IMR-90 (cell line): ENCODE measurements at regions not wholly inside any gene's neighbourhood (a gene's known extent, or its start where the extent isn't known, plus 50 kb on each side); places are given as distances from the start of the nearest gene placed in this dataset.
"Not testable (repeated sequence)": the region's sequence is repeated elsewhere in the genome, so short reads cannot be mapped to it uniquely, and the experiment has no call there.

Experiments
- ATAC-seq: fragments of 200-7000 bp; cut with Tn5 transposase; 2 replicates; pipeline ENCODE4 v1.9.1; 2020; ENCODE audit warnings: low read depth, mild to moderate bottlenecking, moderate library complexity
- BruUV-seq: library from RNA; stranded (reverse); fragments of 400-500 nt; replicated peaks from 2 replicates; lab custom pipeline; 2021; lab: Mats Ljungman, UMichigan
- CTCF ChIA-PET: fragments of 300-600 bp; formaldehyde crosslinking; extraction: SDS; loops from one replicate; lab custom pipeline; 2021; ENCODE audit warnings: antibody characterized with exemption; lab: Yijun Ruan, JAX
- POLR2A ChIA-PET: fragments of 300-600 bp; sonication (Branson Sonifier 250); formaldehyde crosslinking; loops from one replicate; lab custom pipeline; 2022; ENCODE audit warnings: antibody characterized with exemption; ENCODE audit not compliant: unreplicated experiment; lab: Charles Lee
- DNase-seq: peaks from one replicate; pipeline ENCODE4 v3.0.0; 2013
- H2AFZ ChIP-seq: replicated peaks from 2 replicates; pipeline ENCODE3; 2013; ENCODE audit warnings: low read length, mild to moderate bottlenecking; ENCODE audit not compliant: poor library complexity
- H2AK5ac ChIP-seq: 2 replicates; pipeline ENCODE4 v1.6.1; 2013; ENCODE audit warnings: low read depth, low read length, inconsistent platforms
- H2AK9ac ChIP-seq: replicated peaks from 2 replicates; pipeline ENCODE3; 2013; ENCODE audit warnings: mild to moderate bottlenecking, low read depth, low read length, moderate library complexity; ENCODE audit not compliant: poor library complexity
- H2BK120ac ChIP-seq: 2 replicates; pipeline ENCODE4 v1.6.1; 2013; ENCODE audit warnings: low read depth, low read length, inconsistent platforms
- H2BK15ac ChIP-seq: 3 replicates; pipeline ENCODE4 v1.6.1; 2013; ENCODE audit warnings: low read depth, low read length, inconsistent platforms
- H2BK20ac ChIP-seq: 2 replicates; pipeline ENCODE4 v1.6.1; 2013; ENCODE audit warnings: low read depth, mild to moderate bottlenecking, inconsistent platforms, low read length, moderate library complexity
- H2BK5ac ChIP-seq: 2 replicates; pipeline ENCODE4 v1.6.1; 2013; ENCODE audit warnings: mild to moderate bottlenecking, low read depth, low read length, inconsistent platforms; ENCODE audit not compliant: poor library complexity, severe bottlenecking
- H3K14ac ChIP-seq: replicated peaks from 2 replicates; pipeline ENCODE4 v1.6.1; 2013; ENCODE audit warnings: low read depth, low read length, inconsistent platforms
- H3K18ac ChIP-seq: 2 replicates; pipeline ENCODE4 v1.6.1; 2013; ENCODE audit warnings: low read depth, low read length, control low read depth
- H3K23ac ChIP-seq: 2 replicates; pipeline ENCODE4 v1.6.1; 2013; ENCODE audit warnings: low read depth, low read length, inconsistent platforms
- H3K27ac ChIP-seq: 2 replicates; pipeline ENCODE4 v1.5.1; 2013; ENCODE audit warnings: mild to moderate bottlenecking, control low read depth, low read length; ENCODE audit not compliant: insufficient read depth
- H3K27me3 ChIP-seq: 2 replicates; pipeline ENCODE4 v1.6.1; 2013; ENCODE audit warnings: low read length; ENCODE audit not compliant: control insufficient read depth, insufficient read depth
- H3K36me3 ChIP-seq: 2 replicates; pipeline ENCODE4 v1.6.1; 2013; ENCODE audit warnings: low read length, mixed read lengths; ENCODE audit not compliant: control insufficient read depth, insufficient read depth
- H3K4ac ChIP-seq: 2 replicates; pipeline ENCODE4 v1.6.1; 2013; ENCODE audit warnings: low read depth, low read length, inconsistent platforms
- H3K4me1 ChIP-seq: 2 replicates; pipeline ENCODE4 v1.6.1; 2013; ENCODE audit warnings: low read length, mixed read lengths; ENCODE audit not compliant: control insufficient read depth, insufficient read depth
- H3K4me2 ChIP-seq: 2 replicates; pipeline ENCODE4 v1.6.1; 2013; ENCODE audit warnings: low read depth, mild to moderate bottlenecking, control low read depth, low read length, moderate library complexity
- H3K4me3 ChIP-seq: 2 replicates; pipeline ENCODE4 v1.5.1; 2013; ENCODE audit warnings: low read depth, mild to moderate bottlenecking, control low read depth, low read length, moderate library complexity; ENCODE audit not compliant: insufficient read depth
- H3K56ac ChIP-seq: 2 replicates; pipeline ENCODE4 v1.6.1; 2013; ENCODE audit warnings: low read length, inconsistent platforms; ENCODE audit not compliant: insufficient read depth; ENCODE audit errors: extremely low read depth
- H3K79me1 ChIP-seq, 2 experiments: 2 replicates each; pipeline ENCODE4 v1.6.1; 2013; ENCODE audit warnings: low read length in 2 of 2, inconsistent platforms in 1 of 2, low read depth in 1 of 2
- H3K9ac ChIP-seq: 2 replicates; pipeline ENCODE4 v1.6.1; 2013; ENCODE audit warnings: low read depth, low read length, control low read depth
- H3K9me1 ChIP-seq: 2 replicates; pipeline ENCODE4 v1.6.1; 2013; ENCODE audit warnings: low read length, inconsistent platforms; ENCODE audit not compliant: insufficient read depth
- H3K9me3 ChIP-seq: 2 replicates; pipeline ENCODE4 v1.6.1; 2013; ENCODE audit warnings: low read length; ENCODE audit not compliant: control insufficient read depth, insufficient read depth
- H4K20me1 ChIP-seq: 2 replicates; pipeline ENCODE4 v1.6.1; 2013; ENCODE audit warnings: low read length, inconsistent platforms; ENCODE audit not compliant: insufficient read depth
- H4K5ac ChIP-seq: 2 replicates; pipeline ENCODE4 v1.6.1; 2013; ENCODE audit warnings: mild to moderate bottlenecking, low read depth, low read length, control low read depth
- H4K8ac ChIP-seq, 2 experiments: 2 replicates each; pipeline ENCODE4 v1.6.1; 2013; ENCODE audit warnings: low read depth in 2 of 2, low read length in 2 of 2, control low read depth in 1 of 2, inconsistent platforms in 1 of 2
- H4K91ac ChIP-seq: 2 replicates; pipeline ENCODE4 v1.6.1; 2013; ENCODE audit warnings: low read depth, low read length, inconsistent platforms; ENCODE audit not compliant: insufficient read depth
- CEBPB ChIP-seq: IDR thresholded peaks from 2 replicates; pipeline ENCODE4 v1.6.1; 2012; ENCODE audit warnings: low read depth, low read length, improper control_type of control experiment
- FOS ChIP-seq: fragments of 150-350 bp; IDR thresholded peaks from 2 replicates; pipeline ENCODE4 v1.6.1; 2016; ENCODE audit warnings: low read depth, low read length
- MAFK ChIP-seq: IDR thresholded peaks from 2 replicates; pipeline ENCODE4 v1.6.1; 2012; ENCODE audit warnings: low read depth, low read length, improper control_type of control experiment
- POLR2A ChIP-seq: IDR thresholded peaks from 2 replicates; pipeline ENCODE4 v1.6.1; 2012; ENCODE audit warnings: mild to moderate bottlenecking, low read depth, low read length
- RCOR1 ChIP-seq: IDR thresholded peaks from 2 replicates; pipeline ENCODE4 v1.6.1; 2012; ENCODE audit warnings: mild to moderate bottlenecking, low read length, improper control_type of control experiment; ENCODE audit not compliant: insufficient replicate concordance
- SMC3 ChIP-seq: fragments of 150-350 bp; IDR thresholded peaks from 2 replicates; pipeline ENCODE4 v1.6.1; 2016; ENCODE audit warnings: low read depth, mild to moderate bottlenecking, antibody characterized with exemption, low read length, moderate library complexity
- USF2 ChIP-seq: fragments of 150-350 bp; IDR thresholded peaks from 2 replicates; pipeline ENCODE4 v1.6.1; 2017; ENCODE audit warnings: mild to moderate bottlenecking, antibody characterized with exemption, low read length, low read depth
- WGBS, 2 experiments: methylation state at CpG; one replicate each; pipeline versions ENCODE4 v1.1.5 to v1.1.7; 2013; ENCODE audit warnings: missing lambda C conversion rate in 2 of 2; ENCODE audit not compliant: insufficient read length in 1 of 2; ENCODE audit errors: extremely low coverage in 2 of 2; 5-methylcytosine and 5-hydroxymethylcytosine counted together
- dilution Hi-C: fragments of 300-500 bp; cut with HindIII; formaldehyde crosslinking; loops from one replicate; pipeline ENCODE4 v1.14.3; 2018; ENCODE audit warnings: low sequenced_read_pairs; ENCODE audit not compliant: unreplicated experiment
- in situ Hi-C: fragments of 300-500 bp; cut with MboI; formaldehyde crosslinking; loops from 3 replicates; pipeline ENCODE4 v1.14.3; 2019; ENCODE audit warnings: low sequenced_read_pairs, inconsistent platforms, mixed read lengths
- intact Hi-C: fragments of 100-400 bp; cut with micrococcal nuclease; formaldehyde crosslinking; loops from 2 replicates; pipeline ENCODE4 v1.10.0; 2022
- TF ChIP-seq, protein P1 (sequence below): conservative IDR thresholded peaks from 2 replicates; pipeline ENCODE4 v1.5.1; 2012; ENCODE audit warnings: mild to moderate bottlenecking, low read depth, low read length, improper control_type of control experiment

GRCh38 chr4:61011051-61011450 is 189.1 kb upstream of the ADGRL3 start:
- intact Hi-C loops, result no loop called here
- H2BK15ac ChIP-seq, result no peak overlapping the region
- no peak overlapping the region for H2AK5ac ChIP-seq
- no peak overlapping the region for H3K18ac ChIP-seq
- in situ Hi-C loops, result no loop called here
- 0 out of 2 replicates have a peak, but pooled peaks cover 2% of the 10 kb centered on the region for H3K9me3 ChIP-seq
- no peak for ATAC-seq
- H3K79me1 ChIP-seq, result no peaks in the 10 kb centered on the region
- no peak overlapping the region for H3K27ac ChIP-seq
- ChIA-PET CTCF (no interaction called here), POLR2A (no interaction called here)
- no TSS peak for BruUV-seq
- no peak overlapping the region for H3K23ac ChIP-seq
- no peaks in the 10 kb centered on the region for H4K20me1 ChIP-seq
- no peak overlapping the region for H2AFZ ChIP-seq
- H4K91ac ChIP-seq, result no peak overlapping the region
- H3K9ac ChIP-seq, result no peak overlapping the region
- no peak overlapping the region for H3K4ac ChIP-seq
- no peak overlapping the region for H2BK5ac ChIP-seq
- H3K27me3 ChIP-seq, result no peaks in the 10 kb centered on the region
- no peak overlapping the region for H4K8ac ChIP-seq
- no peaks in the 10 kb centered on the region for H3K9me1 ChIP-seq
- TF ChIP-seq RCOR1 (no peak), CEBPB (peak; percentile 75), POLR2A (no peak), FOS (no peak), USF2 (no peak), SMC3 (no peak), MAFK (no peak)
- TF ChIP-seq, protein P1, sequence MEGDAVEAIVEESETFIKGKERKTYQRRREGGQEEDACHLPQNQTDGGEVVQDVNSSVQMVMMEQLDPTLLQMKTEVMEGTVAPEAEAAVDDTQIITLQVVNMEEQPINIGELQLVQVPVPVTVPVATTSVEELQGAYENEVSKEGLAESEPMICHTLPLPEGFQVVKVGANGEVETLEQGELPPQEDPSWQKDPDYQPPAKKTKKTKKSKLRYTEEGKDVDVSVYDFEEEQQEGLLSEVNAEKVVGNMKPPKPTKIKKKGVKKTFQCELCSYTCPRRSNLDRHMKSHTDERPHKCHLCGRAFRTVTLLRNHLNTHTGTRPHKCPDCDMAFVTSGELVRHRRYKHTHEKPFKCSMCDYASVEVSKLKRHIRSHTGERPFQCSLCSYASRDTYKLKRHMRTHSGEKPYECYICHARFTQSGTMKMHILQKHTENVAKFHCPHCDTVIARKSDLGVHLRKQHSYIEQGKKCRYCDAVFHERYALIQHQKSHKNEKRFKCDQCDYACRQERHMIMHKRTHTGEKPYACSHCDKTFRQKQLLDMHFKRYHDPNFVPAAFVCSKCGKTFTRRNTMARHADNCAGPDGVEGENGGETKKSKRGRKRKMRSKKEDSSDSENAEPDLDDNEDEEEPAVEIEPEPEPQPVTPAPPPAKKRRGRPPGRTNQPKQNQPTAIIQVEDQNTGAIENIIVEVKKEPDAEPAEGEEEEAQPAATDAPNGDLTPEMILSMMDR, result no peak
- no peak overlapping the region for H2BK20ac ChIP-seq
- H3K56ac ChIP-seq, result no peak overlapping the region
- dilution Hi-C loops, result no loop called here
- H3K4me1 ChIP-seq, result no peaks in the 10 kb centered on the region
- H3K4me2 ChIP-seq, result no peak overlapping the region
- WGBS, 2 experiments, result no CpG with 5 or more reads among the region's 2 CpGs
- H4K5ac ChIP-seq, result no peak overlapping the region
- H3K36me3 ChIP-seq, result no peaks in the 10 kb centered on the region
- no peak overlapping the region for H2AK9ac ChIP-seq
- no peak overlapping the region for H2BK120ac ChIP-seq
- peak; percentile 1 for DNase-seq
- no peak overlapping the region for H3K14ac ChIP-seq
- H3K4me3 ChIP-seq, result no peak overlapping the region

- H3K18ac ChIP-seq, H3K9me1 ChIP-seq, H4K5ac ChIP-seq, CTCF ChIA-PET, H3K9ac ChIP-seq, dilution Hi-C loops, H3K9me3 ChIP-seq, H3K4me2 ChIP-seq, H3K4me1 ChIP-seq, DNase-seq, ATAC-seq, H3K4ac ChIP-seq, intact Hi-C loops, H2AFZ ChIP-seq, H2BK15ac ChIP-seq, H4K20me1 ChIP-seq, H4K8ac ChIP-seq, BruUV-seq, H2BK5ac ChIP-seq, POLR2A ChIA-PET, H4K91ac ChIP-seq, H2AK9ac ChIP-seq, in situ Hi-C loops, H3K56ac ChIP-seq, H3K27me3 ChIP-seq, H3K79me1 ChIP-seq, H3K23ac ChIP-seq, H3K27ac ChIP-seq, H3K4me3 ChIP-seq, H2BK20ac ChIP-seq, H2AK5ac ChIP-seq, H3K36me3 ChIP-seq, H3K14ac ChIP-seq, H2BK120ac ChIP-seq: not testable (repeated sequence)
- whole genome bisulfite sequencing, 2 experiments, result no CpG with 5 or more reads among the region's 5 CpGs
Measured at GRCh38 chr4:61011936-61012335, 188.2 kb upstream of the ADGRL3 start.
